GM19328 (cell line): ENCODE measurements at regions not wholly inside any gene's neighbourhood (a gene's known extent, or its start where the extent isn't known, plus 50 kb on each side); places are given as distances from the start of the nearest gene placed in this dataset.

Source experiments
- ATAC-seq: cut with Tn5 transposase; IDR thresholded peaks from one replicate; pipeline ENCODE4 v1.9.1; 2021; ENCODE audit warnings: mild to moderate bottlenecking, moderate library complexity; ENCODE audit not compliant: unreplicated experiment

- ATAC-seq: no peak
Observed at GRCh38 chr1:30489737-30490389, 233.5 kb downstream of the MATN1 start.

GRCh38 chr1:30488324-30488913 lies 235.0 kb downstream of the MATN1 start:
- no peak for ATAC-seq

DNA sequence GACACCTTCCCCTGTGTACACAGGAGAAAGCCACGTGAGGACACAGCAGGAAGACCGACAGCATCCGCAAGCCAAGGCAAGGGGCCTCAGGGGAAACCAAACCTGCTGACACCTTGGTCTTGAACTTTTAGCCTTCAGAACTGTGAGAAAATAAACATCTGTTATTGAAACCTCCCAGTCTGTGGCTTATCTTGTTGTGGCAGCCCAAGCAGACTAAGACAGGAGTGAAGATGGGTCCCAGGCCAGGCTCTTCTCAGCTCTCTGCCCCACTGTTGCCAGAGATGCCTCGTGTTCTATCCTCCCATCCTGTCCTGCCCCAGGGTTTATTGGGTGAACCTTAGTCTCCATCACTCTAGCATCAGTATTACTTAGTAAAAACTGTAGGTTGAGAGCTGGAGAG lies 236.3 kb downstream of the MATN1 start:
- ATAC-seq: no peak

GRCh38 chr1:30485072-30485471 lies 238.3 kb downstream of the MATN1 start:
- ATAC-seq: no peak

DNA sequence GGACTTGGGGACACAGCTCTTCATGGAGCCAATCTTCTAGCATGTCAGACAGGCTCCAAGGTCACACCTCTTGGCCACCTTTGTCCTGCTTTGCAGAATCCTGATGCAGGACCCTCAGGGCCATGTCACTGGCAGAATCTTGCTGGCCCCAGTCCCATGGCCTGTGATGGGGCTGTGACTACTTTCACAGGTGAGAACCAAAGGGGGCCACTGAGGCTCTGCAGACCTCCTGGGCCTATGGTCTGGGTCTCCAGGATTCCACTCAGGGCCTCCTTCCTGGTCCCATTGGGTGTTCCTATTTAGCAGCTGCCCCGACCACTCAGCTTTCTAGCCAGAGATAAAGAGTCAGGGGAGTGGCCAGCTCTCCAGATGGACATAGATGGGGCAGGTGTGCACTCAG lies 238.7 kb downstream of the MATN1 start:
- no peak for ATAC-seq

DNA sequence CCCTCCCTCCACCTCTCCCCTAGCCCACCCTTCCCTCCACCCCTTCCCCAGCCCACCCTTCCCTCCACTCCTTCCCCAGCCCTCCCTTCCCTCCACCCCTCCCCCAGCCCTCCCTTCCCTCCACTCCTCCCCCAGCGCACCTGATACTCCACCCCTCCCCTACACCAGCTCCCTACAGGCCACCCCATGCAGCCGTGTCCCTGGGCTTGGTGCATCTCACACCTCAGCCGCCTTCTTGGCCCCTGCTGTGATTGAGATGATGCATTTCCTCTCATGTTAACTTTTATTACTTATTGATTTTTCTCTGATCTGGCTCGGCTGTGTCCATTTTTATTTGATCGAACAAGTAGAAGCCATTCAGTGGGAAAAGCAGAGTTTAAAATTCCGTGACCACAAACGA lies 243.8 kb downstream of the MATN1 start:
- no peak for ATAC-seq

DNA sequence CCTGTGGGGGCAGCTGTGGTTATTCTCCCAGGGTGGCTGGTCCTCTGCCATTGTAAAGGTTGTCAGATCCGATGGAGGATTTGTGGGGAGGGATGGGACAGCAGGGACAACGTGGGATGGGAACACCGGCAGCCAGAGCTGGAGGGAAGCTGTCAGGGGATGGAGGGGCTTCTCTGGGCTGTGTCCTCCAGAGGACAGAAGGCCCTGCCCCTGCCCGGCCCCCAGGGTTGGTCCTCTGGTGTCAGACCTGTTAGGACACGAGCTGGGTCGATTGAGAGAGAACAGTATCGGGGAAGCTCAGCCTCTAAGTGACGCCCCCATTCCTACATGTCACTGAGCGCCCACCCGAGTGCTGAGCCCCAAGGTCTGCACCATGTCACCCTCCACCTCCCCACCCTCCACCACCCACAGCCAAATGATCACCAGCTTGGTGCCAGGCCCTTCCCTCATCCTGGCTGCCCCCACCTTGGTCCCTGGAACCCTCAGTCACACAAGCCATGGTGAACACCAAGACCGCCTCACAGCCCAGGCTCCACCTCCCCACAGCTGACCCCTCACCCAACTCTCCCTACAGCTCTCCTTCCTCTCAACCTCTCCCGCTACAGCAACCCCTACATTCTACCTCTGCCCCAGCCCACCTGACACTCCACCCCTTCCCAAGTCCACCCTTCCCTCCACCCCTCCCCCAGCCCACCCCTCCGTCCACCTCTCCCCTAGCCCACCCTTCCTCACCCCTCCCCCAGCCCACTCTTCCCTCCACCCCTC lies 244.4 kb downstream of the MATN1 start:
- ATAC-seq: no peak

DNA sequence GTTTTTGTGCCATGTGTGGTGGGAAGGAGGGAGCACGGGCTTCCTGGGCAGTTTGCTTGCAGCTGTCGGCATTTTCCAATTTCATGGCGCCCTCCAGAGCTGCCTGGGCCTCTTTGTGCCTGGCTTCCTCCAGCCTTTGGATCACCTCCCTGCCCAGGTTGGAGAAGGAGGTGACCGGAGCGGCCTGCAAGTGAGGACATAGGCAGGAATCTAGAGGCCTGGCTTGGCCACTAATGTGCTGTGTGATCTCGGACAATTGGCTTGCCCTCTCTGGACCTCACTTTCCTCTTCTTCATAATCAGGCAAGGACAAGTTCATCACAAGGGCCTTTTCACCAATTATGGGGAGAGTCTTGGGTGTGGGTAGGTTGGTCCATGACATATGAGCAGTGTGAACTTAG lies 245.1 kb downstream of the MATN1 start:
- no peak for ATAC-seq

DNA sequence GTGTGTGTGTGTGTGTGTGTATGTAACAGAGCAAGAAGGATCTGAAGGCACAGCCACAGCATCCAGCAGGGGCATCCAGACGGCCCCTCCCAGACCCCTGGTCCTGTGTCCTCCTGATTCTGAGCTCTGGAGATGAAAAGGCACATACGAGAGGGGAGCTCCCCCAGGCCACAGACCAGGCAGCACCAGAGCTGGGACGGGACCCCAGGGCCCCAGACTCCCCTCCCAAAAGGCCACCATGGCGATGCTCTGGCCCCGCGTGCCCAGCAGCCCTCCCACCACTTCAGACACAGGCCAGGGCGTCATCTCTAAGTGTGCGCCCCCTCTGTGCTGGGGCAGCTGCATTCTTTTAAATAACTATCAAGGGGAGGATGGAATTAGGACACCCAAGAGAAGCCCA lies 245.8 kb downstream of the MATN1 start:
- no peak for ATAC-seq

- ATAC-seq: no peak
Observed at GRCh38 chr1:30476911-30477459, 246.4 kb downstream of the MATN1 start.

DNA sequence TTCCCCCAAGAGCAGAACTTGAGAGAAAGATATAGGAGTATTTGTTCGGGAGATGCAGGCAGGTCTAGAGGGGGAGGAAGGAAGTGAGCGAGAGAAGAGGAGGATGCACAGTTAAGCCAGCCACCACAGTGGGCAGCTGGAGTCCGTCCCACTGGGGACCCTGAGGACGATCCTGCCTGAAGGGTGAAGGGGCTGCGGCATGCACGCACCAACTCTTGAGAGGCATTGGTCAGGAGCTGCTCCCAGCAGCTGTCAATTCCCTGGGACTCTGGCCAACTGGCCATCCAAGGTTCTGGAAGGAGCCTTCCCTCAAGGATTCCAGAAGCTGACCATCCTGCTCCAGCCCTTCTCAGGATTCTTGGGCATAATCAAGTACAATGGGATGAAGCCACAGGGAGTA lies 246.9 kb downstream of the MATN1 start:
- no peak for ATAC-seq

DNA sequence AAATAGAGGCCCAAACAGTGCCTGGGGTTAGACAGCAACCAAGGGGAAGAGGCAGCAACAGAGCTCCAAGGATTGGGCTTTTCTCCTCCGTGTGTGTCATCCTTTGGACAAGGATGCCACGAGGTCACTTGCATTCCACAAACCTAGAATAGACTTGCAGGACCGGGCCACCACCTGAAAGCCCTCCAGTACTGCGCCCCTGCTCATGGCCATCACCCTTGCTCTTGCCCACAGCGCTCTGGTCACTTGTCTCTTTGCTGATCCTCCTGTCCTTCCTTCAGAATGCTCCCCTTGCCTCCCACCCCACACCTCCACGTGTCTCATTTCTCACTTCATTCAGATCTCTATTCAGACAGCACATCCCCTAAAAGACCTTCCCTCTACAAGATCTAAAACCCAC lies 247.4 kb downstream of the MATN1 start:
- ATAC-seq: no peak

DNA sequence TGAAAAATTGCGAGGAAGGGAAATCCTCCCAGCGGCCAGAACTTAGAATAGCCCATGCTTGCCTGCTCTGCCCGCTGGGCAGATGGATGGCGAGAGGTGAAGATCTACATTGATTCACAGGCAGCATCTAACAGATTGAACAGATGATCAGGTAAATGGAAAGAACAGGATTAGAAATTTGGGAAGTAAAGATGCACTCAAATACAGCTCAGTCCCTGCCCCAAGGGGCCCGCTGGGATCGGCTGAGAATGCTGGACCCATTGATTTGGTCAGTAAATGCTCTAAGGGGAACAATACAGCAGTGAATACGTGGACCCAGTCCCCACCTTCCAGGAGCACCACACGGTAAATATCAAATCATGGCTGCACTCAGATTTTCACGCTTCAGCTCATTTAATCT lies 248.2 kb downstream of the MATN1 start:
- no peak for ATAC-seq

GRCh38 chr1:30474818-30475200 lies 248.6 kb downstream of the MATN1 start:
- no peak for ATAC-seq

- ATAC-seq: no peak
Observed at GRCh38 chr1:30473922-30474817, 249.2 kb downstream of the MATN1 start.

DNA sequence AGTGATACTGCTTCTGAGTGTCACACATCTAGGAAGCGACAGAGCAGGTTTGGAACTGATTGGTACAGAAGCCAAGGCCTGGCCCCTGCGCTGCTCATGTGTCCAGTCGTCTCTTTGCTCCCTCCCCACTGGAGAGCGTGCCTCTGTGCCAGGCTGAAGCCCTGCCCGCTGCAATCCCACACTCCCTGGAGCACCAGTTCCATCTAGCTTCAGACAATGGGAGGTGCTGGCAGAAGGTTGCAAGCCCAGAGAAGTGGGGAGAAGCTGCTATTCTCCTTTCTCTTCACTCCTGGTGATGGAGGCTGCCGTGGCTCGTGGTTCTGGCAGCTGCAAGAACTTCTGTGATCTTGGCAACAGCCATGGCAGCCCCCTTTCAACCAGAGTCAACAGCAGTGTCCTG lies 250.9 kb downstream of the MATN1 start:
- no peak for ATAC-seq

DNA sequence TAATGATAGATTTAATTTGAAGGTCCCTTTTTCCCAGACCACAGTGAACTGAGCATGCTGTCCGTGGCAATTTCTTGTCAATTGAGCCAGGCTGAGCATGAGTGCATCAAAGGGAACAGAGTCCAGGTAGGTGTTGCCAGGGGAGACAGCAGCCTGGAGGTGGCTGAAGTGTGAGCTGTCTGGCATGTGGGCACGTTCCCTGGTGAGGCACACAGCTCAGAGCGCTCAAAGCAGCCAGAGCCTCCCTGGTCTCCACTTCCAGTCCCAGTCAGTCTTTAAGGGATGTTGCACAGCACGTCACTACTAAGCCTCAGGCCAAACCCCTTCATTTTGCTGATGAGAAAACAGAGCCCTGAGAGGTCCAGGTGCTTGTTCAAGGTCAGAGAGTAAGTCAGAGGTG lies 251.4 kb downstream of the MATN1 start:
- no peak for ATAC-seq

DNA sequence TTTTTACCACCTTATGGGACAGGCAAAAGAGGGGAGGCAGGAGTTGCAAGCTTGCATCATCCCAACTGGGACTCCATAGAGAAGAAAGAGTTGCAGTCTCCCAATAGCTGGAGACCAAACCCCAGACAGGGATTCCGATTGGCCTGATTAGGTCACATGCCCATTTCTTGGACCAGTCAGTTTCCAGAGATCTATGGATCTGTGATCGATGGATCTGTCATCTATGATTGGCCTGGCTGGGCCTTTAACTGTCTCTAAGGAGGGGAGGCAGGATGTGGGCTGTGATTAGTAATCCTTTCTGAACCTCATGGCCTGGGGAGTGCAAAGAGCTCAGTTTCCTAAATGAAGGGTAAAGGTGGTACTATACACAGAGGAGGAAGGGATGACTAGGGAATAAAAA lies 252.1 kb downstream of the MATN1 start:
- no peak for ATAC-seq

DNA sequence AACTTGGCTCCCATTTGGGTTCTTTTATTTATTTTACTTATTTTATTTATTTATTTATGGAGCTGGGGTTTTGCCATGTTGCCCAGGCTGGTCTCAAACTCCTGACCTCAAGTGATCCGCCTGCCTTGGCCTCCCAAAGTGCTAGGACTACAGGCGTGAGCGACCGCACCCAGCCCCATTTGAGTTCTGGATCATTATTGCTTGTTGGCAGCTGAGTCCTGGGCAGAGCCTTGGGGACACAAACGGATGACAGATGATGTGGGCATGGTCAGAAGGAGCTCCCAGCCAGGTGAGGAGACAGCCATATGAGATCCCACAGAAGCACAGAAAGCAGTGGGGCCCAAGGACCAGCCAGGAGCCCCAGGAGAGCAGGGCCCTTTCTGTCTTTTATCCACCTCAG lies 254.0 kb downstream of the MATN1 start:
- ATAC-seq: no peak

- no peak for ATAC-seq
Observed at GRCh38 chr1:30467101-30467500, 256.3 kb downstream of the MATN1 start.

- ATAC-seq: no peak
Observed at GRCh38 chr1:30466610-30467009, 256.8 kb downstream of the MATN1 start.
